ENCODE measurements at regions not wholly inside any gene's neighbourhood (a gene's known extent, or its start where the extent isn't known, plus 50 kb on each side); places are given as distances from the start of the nearest gene placed in this dataset.
A peak's percentile ranks its signal among the peaks of the same experiment; 100 is the strongest.

GRCh38 chr18:1805521-1805920 lies 765.8 kb downstream of the METTL4 start:
- DNase-seq (ENCODE audit: low read depth) = no peak
- no peak for TF ChIP-seq CTCF (conservative IDR thresholded peaks at IDR 0.05; ENCODE audit: low read depth, low read length)
- H3K4me3 ChIP-seq (ENCODE audit: low read length) = no peak overlapping the region

- H3K4me3 ChIP-seq (ENCODE audit: low read length) = no peak overlapping the region
- TF ChIP-seq CTCF (conservative IDR thresholded peaks at IDR 0.05; ENCODE audit: low read depth, low read length) = no peak
- no peak for DNase-seq (ENCODE audit: low read depth)
Observed at GRCh38 chr18:1806884-1807615, 764.3 kb downstream of the METTL4 start.

GRCh38 chr18:1811282-1811681 lies 760.0 kb downstream of the METTL4 start:
- no peak for TF ChIP-seq CTCF (conservative IDR thresholded peaks at IDR 0.05; ENCODE audit: low read depth, low read length)
- no peak for DNase-seq (ENCODE audit: low read depth)
- no peak overlapping the region for H3K4me3 ChIP-seq (ENCODE audit: low read length)

- no peak overlapping the region for H3K4me3 ChIP-seq (ENCODE audit: low read length)
- DNase-seq (ENCODE audit: low read depth) = no peak
- TF ChIP-seq CTCF (conservative IDR thresholded peaks at IDR 0.05; ENCODE audit: low read depth, low read length) = no peak
Observed at GRCh38 chr18:1825296-1825695, 746.0 kb downstream of the METTL4 start.

- no peak for TF ChIP-seq CTCF (conservative IDR thresholded peaks at IDR 0.05; ENCODE audit: low read depth, low read length)
- DNase-seq (ENCODE audit: low read depth) = no peak
- no peak overlapping the region for H3K4me3 ChIP-seq (ENCODE audit: low read length)
Observed at GRCh38 chr18:1840878-1841277, 730.4 kb downstream of the METTL4 start.

GRCh38 chr18:1846640-1847039 lies 724.7 kb downstream of the METTL4 start:
- DNase-seq (ENCODE audit: low read depth) = no peak
- H3K4me3 ChIP-seq (ENCODE audit: low read length) = no peak overlapping the region
- TF ChIP-seq CTCF (conservative IDR thresholded peaks at IDR 0.05; ENCODE audit: low read depth, low read length) = no peak

- TF ChIP-seq CTCF (conservative IDR thresholded peaks at IDR 0.05; ENCODE audit: low read depth, low read length) = no peak
- peak; percentile 28 for DNase-seq (ENCODE audit: low read depth)
- H3K4me3 ChIP-seq (ENCODE audit: low read length) = no peak overlapping the region
Observed at GRCh38 chr18:1848716-1849115, 722.6 kb downstream of the METTL4 start.

Data from retinal pigment epithelial cell (primary cell).